A549 (cell line): ENCODE measurements at regions not wholly inside any gene's neighbourhood (a gene's known extent, or its start where the extent isn't known, plus 50 kb on each side); places are given as distances from the start of the nearest gene placed in this dataset.

ENCODE experiments used
- ATAC-seq, 2 experiments: fragments of 200-7000 bp in 1 of 2; fragments of >200 bp in 1 of 2; cut with Nextera tagmentation in 1 of 2; cut with Tn5 transposase in 1 of 2; 3 replicates each; pipeline versions ENCODE4 v1.8.0 to v1.9.1; 2018 to 2020; ENCODE audit warnings: mild to moderate bottlenecking in 1 of 2, moderate library complexity in 1 of 2
- CTCF ChIA-PET: fragments of 300-600 bp; sonication (Branson Sonifier 250); formaldehyde crosslinking; extraction: SDS; loops from one replicate; lab custom pipeline; 2021; ENCODE audit warnings: antibody characterized with exemption, inconsistent platforms; lab: Yijun Ruan, JAX
- POLR2A ChIA-PET: fragments of 350-600 bp; formaldehyde crosslinking; extraction: SDS; loops from one replicate; lab custom pipeline; 2021; ENCODE audit warnings: antibody characterized with exemption, inconsistent platforms; lab: Yijun Ruan, JAX
- DNase-seq, 2 experiments: peaks; one replicate each; pipeline versions ENCODE4 v3.0.0 to v3.0.0-alpha.2; 2011 to 2016; ENCODE audit warnings: low read depth in 1 of 2, low spot score in 1 of 2
- FAIRE-seq: peaks from 2 replicates; lab custom pipeline; 2011; peaks lifted over from hg19 to GRCh38; lab: Jason Lieb, UNC
- H3K27ac ChIP-seq, 2 experiments: fragments of >200 bp; sonication (Bioruptor Twin); formaldehyde crosslinking; 3 replicates each; pipeline ENCODE4 v1.5.1; 2016 to 2017
- H3K4me1 ChIP-seq: fragments of >200 bp; sonication (Bioruptor Twin); formaldehyde crosslinking; 3 replicates; pipeline ENCODE4 v1.6.1; 2016
- H3K4me2 ChIP-seq: fragments of >200 bp; sonication (Bioruptor Twin); formaldehyde crosslinking; 3 replicates; pipeline ENCODE4 v1.6.1; 2016
- H3K4me3 ChIP-seq: fragments of >200 bp; sonication (Bioruptor Twin); formaldehyde crosslinking; 3 replicates; pipeline ENCODE4 v1.5.1; 2016
- H3K9me3 ChIP-seq: fragments of >200 bp; sonication (Bioruptor Twin); formaldehyde crosslinking; 3 replicates; pipeline ENCODE4 v1.6.1; 2016
- BHLHE40 ChIP-seq: IDR thresholded peaks from 2 replicates; pipeline ENCODE4 v1.6.1; 2012; ENCODE audit warnings: low read depth, low read length, inconsistent platforms
- CBX8 ChIP-seq: fragments of 200-600 bp; sonication (generic); IDR thresholded peaks from 2 replicates; pipeline ENCODE4 v1.6.1; 2016
- CHD4 ChIP-seq: fragments of 200-600 bp; sonication (generic); IDR thresholded peaks from 2 replicates; pipeline ENCODE4 v1.6.1; 2016; ENCODE audit warnings: antibody characterized with exemption, mild to moderate bottlenecking, borderline replicate concordance
- ELK1 ChIP-seq: fragments of 150-350 bp; IDR thresholded peaks from 2 replicates; pipeline ENCODE4 v1.6.1; 2014; ENCODE audit warnings: low read depth, mild to moderate bottlenecking, low read length
- FOXS1 ChIP-seq: fragments of 250-450 bp; sonication (Bioruptor Pico); IDR thresholded peaks from 2 replicates; pipeline ENCODE4 v1.5.0; 2020; ENCODE audit warnings: mild to moderate bottlenecking, moderate library complexity
- HEYL ChIP-seq: fragments of 250-450 bp; sonication (Bioruptor Pico); IDR thresholded peaks from 2 replicates; pipeline ENCODE4 v1.8.0; 2021; ENCODE audit warnings: mild to moderate bottlenecking, moderate library complexity
- HOXB5 ChIP-seq: fragments of 250-450 bp; sonication (Bioruptor Pico); IDR thresholded peaks from 2 replicates; pipeline ENCODE4 v1.5.0; 2020; ENCODE audit warnings: mild to moderate bottlenecking, moderate library complexity
- JUN ChIP-seq, 2 experiments: fragments of >200 bp; sonication (Bioruptor Twin); formaldehyde crosslinking; IDR thresholded peaks; 2 replicates in 1 of 2; 3 replicates in 1 of 2; pipeline ENCODE4 v1.6.1; 2016 to 2017
- KDM5A ChIP-seq: fragments of 200-600 bp; sonication (generic); IDR thresholded peaks from 2 replicates; pipeline ENCODE4 v1.6.1; 2016; ENCODE audit warnings: antibody characterized with exemption, mild to moderate bottlenecking
- MAFK ChIP-seq: fragments of 450-650 bp; IDR thresholded peaks from 2 replicates; pipeline ENCODE4 v1.6.1; 2014; ENCODE audit not compliant: partially characterized antibody
- MAZ ChIP-seq: fragments of 150-350 bp; IDR thresholded peaks from 2 replicates; pipeline ENCODE4 v1.6.1; 2014; ENCODE audit warnings: antibody characterized with exemption, low read depth, low read length, borderline replicate concordance
- NFE2L2 ChIP-seq: fragments of 150-350 bp; conservative IDR thresholded peaks from 2 replicates; pipeline ENCODE4 v1.6.1; 2014; ENCODE audit warnings: low read length
- NPAS2 ChIP-seq: fragments of 250-450 bp; sonication (Bioruptor Pico); IDR thresholded peaks from 2 replicates; pipeline ENCODE4 v1.8.0; 2022; ENCODE audit warnings: mild to moderate bottlenecking, moderate library complexity, borderline replicate concordance
- POLR2A ChIP-seq: IDR thresholded peaks from 2 replicates; pipeline ENCODE4 v1.6.1; 2012; ENCODE audit warnings: mild to moderate bottlenecking, low read length
- POLR2AphosphoS2 ChIP-seq: conservative IDR thresholded peaks from 2 replicates; pipeline ENCODE4 v1.6.1; 2012; ENCODE audit warnings: low read length, improper control_type of control experiment, inconsistent platforms
- RAD21 ChIP-seq, 2 experiments: fragments of >200 bp in 1 of 2; sonication (Bioruptor Twin) in 1 of 2; formaldehyde crosslinking in 1 of 2; IDR thresholded peaks in 1 of 2; conservative IDR thresholded peaks in 1 of 2; 2 replicates in 1 of 2; 3 replicates in 1 of 2; pipeline ENCODE4 v1.6.1; 2012 to 2018; ENCODE audit warnings: inconsistent platforms in 1 of 2
- RCOR1 ChIP-seq: fragments of 150-350 bp; IDR thresholded peaks from 2 replicates; pipeline ENCODE4 v1.6.1; 2014; ENCODE audit warnings: antibody characterized with exemption, low read length, low read depth
- REST ChIP-seq: fragments of 200-600 bp; sonication (generic); IDR thresholded peaks from 2 replicates; pipeline ENCODE4 v1.6.1; 2016; ENCODE audit warnings: antibody characterized with exemption, mild to moderate bottlenecking, moderate library complexity
- RNF2 ChIP-seq: fragments of 200-600 bp; sonication (generic); IDR thresholded peaks from 2 replicates; pipeline ENCODE4 v1.6.1; 2016; ENCODE audit warnings: low read depth, mild to moderate bottlenecking, antibody characterized with exemption, moderate library complexity, borderline replicate concordance
- SREBF2 ChIP-seq: fragments of 450-650 bp; IDR thresholded peaks from 2 replicates; pipeline ENCODE4 v1.6.1; 2014; ENCODE audit warnings: mild to moderate bottlenecking, moderate library complexity
- TFCP2L1 ChIP-seq: fragments of 250-450 bp; sonication (Bioruptor Pico); IDR thresholded peaks from 2 replicates; pipeline ENCODE4 v1.5.0; 2021; ENCODE audit warnings: mild to moderate bottlenecking
- ZC3H11A ChIP-seq: fragments of 450-650 bp; IDR thresholded peaks from 2 replicates; pipeline ENCODE4 v1.6.1; 2014; ENCODE audit warnings: antibody characterized with exemption, mild to moderate bottlenecking
- ZFP36 ChIP-seq: fragments of 450-650 bp; IDR thresholded peaks from 2 replicates; pipeline ENCODE4 v1.6.1; 2014; ENCODE audit warnings: borderline replicate concordance; ENCODE audit not compliant: partially characterized antibody
- WGBS: methylation state at CpG from one replicate; pipeline ENCODE4 v1.1.6; 2017; ENCODE audit errors: missing lambda C conversion rate; 5-methylcytosine and 5-hydroxymethylcytosine counted together
- TF ChIP-seq, protein P1 (sequence below): fragments of >200 bp; sonication (Bioruptor Twin); formaldehyde crosslinking; IDR thresholded peaks from 3 replicates; pipeline ENCODE4 v1.5.1; 2016

DNA sequence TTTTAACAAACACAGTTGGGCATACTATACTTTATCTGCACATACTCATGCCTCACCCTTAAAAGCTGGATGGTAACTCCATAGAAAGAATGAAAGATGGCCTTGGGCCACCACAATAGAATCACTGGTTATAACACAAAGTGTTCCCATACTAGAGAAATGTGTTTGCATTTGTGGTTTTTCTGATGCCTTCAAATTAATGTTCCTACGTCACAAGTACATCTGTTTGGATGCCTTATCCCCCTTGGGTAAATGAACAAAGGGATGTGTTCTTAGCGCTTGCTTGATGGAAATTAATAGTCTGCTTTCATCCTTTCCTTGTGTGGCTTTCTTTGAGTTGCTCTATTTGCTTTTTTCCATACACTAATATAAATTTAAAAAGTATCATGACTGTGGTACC lies 291.1 kb upstream of the PDE4D start:
- FAIRE-seq = no peak
- H3K4me3 ChIP-seq = no peak overlapping the region
- TF ChIP-seq ELK1 (no peak), POLR2A (no peak), NFE2L2 (no peak), SREBF2 (no peak), POLR2AphosphoS2 (no peak), FOXS1 (CRISPR knock-in tag) (no peak), HEYL (CRISPR knock-in tag) (no peak), CHD4 (no peak), MAZ (no peak), MAFK (no peak), RAD21 (conservative IDR thresholded peaks at IDR 0.05 in 1 of 2, IDR thresholded peaks at IDR 0.05 in 1 of 2) (no peak)
- TF ChIP-seq, protein P1, sequence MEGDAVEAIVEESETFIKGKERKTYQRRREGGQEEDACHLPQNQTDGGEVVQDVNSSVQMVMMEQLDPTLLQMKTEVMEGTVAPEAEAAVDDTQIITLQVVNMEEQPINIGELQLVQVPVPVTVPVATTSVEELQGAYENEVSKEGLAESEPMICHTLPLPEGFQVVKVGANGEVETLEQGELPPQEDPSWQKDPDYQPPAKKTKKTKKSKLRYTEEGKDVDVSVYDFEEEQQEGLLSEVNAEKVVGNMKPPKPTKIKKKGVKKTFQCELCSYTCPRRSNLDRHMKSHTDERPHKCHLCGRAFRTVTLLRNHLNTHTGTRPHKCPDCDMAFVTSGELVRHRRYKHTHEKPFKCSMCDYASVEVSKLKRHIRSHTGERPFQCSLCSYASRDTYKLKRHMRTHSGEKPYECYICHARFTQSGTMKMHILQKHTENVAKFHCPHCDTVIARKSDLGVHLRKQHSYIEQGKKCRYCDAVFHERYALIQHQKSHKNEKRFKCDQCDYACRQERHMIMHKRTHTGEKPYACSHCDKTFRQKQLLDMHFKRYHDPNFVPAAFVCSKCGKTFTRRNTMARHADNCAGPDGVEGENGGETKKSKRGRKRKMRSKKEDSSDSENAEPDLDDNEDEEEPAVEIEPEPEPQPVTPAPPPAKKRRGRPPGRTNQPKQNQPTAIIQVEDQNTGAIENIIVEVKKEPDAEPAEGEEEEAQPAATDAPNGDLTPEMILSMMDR = no peak
- peak in 1 of 2 experiments; percentile 13 for DNase-seq
- no peak overlapping the region for H3K4me2 ChIP-seq
- 68% methylated on average over 2 of the region's 2 CpGs for WGBS
- H3K27ac ChIP-seq = no peak overlapping the region
- CTCF ChIA-PET = no interaction called here
- POLR2A ChIA-PET = no interaction called here
- no peak for ATAC-seq
- no peaks in the 10 kb centered on the region for H3K4me1 ChIP-seq
- H3K9me3 ChIP-seq = no peaks in the 10 kb centered on the region

DNA sequence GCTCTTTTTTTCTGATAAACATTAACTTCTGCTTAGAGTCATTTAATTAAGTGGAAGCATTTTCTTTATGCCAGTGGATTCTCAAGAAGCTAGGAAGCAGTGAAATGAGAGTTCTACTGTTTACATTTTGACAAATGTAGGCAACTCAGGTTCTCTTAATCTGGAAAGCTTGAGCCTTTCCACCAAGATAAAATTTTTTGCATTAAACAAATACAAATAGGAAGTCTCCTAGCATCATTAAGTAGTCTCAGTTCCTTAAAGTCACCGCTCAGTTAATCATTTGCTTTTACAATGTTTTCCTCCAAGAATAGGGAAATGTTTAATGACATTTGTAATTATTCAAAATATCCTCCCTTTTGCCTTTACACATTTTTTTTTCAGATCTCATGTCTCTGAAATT lies 290.4 kb upstream of the PDE4D start:
- ChIA-PET POLR2A (no interaction called here), CTCF (no interaction called here)
- ATAC-seq = no peak
- FAIRE-seq = no peak
- 74% methylated on average over 1 of the region's 1 CpG for WGBS
- Histone ChIP-seq H3K4me1 (no peaks in the 10 kb centered on the region), H3K4me3 (no peak overlapping the region), H3K4me2 (no peak overlapping the region), H3K9me3 (no peaks in the 10 kb centered on the region), H3K27ac (no peak overlapping the region)
- no peak for DNase-seq
- TF ChIP-seq HEYL (CRISPR knock-in tag) (no peak), BHLHE40 (no peak), CBX8 (no peak), JUN (IDR thresholded peaks at IDR 0.05) (no peak), KDM5A (no peak), TFCP2L1 (CRISPR knock-in tag) (no peak), HOXB5 (CRISPR knock-in tag) (no peak), ZC3H11A (no peak), RCOR1 (no peak), ZFP36 (no peak), REST (no peak), RAD21 (conservative IDR thresholded peaks at IDR 0.05 in 1 of 2, IDR thresholded peaks at IDR 0.05 in 1 of 2) (no peak), NPAS2 (CRISPR knock-in tag) (no peak), RNF2 (no peak)
